ENCODE measurements at regions not wholly inside any gene's neighbourhood (a gene's known extent, or its start where the extent isn't known, plus 50 kb on each side); places are given as distances from the start of the nearest gene placed in this dataset.

DNA sequence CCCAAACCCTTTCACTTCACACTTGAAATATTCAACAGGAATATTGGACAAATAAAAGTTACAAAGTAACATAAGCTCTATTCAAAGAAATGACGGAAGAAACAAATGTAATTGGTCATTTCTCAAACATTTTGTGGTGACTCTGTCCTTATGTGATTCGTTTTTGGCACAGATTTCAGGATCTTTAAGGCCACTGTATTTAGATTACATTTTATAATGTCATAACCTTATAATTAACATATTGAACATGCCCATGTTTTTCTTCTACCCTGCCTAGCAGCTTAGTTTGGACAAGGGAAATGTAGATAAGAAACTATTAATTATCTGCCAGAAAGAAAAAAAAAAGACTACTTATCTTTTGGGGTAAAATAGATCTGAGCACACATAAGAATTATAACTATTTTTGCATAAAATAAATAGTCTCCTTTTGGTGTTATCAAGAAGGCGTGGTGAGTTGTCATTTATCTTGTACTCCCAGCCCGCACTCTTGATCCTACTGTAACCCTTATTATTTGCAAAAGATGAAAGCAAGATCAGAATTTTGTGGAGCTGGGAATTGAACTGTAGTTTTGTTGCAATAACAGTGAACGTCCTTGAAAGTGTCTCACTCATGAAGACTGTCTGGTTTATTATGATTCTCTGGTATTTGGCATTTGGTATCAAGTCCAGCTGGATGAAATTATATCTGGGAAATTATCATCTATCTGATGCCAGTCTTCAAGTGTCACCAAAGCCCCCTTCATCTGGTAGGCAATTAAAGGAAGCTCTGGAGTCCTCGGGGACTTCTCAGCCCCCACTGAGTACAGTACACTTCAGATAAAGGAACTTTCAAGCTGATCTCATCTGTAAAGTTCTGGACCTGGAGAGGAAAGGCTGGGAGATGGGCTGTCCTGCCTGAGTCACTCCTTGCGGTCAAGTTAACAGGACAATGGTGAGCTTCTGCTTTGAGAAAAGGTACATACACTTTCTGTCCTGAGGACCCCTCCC lies 175.7 kb upstream of the INHBA start:
- no peak for DNase-seq (ENCODE audit: low read depth in 2 of 2)

DNA sequence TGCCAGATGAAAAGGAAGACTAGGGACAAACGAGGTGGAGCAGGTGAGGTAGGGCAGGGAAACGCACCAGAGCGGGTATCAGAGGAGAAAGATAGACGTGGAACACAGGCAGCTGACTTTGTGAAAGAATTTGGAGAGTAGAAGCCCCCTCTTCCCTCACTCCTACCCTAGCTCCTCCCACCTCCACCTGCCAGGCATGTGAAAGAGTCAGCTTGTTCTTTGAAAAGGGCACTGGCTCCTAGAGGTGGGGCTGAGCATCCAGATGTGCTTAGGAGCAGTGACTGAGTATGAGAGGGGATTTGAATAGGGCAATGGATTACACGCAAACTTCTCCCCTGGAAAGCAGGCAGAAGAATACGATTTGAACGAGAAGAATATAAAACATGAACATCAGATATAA lies 174.2 kb upstream of the INHBA start:
- DNase-seq (ENCODE audit: low read depth in 2 of 2) = no peak

DNA sequence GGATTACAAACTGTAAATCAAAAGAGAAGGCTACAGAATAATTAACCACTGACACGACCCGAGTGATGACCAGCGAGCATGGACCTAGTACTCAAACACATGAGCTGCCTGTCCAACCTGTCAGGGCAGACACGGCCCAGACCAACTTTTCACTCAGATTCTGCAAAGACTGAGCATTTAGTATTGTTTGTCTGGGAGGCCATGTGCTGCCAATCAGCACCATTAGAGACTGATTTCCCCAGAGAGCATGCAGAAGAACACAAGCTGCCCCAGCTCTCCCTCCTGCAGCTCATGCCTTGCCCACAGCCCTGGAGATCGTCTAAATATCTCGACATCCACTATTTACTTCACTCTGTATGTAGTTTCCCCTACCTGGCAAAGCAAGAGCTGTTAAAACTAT lies 172.6 kb upstream of the INHBA start:
- no peak for DNase-seq (ENCODE audit: low read depth in 2 of 2)

DNA sequence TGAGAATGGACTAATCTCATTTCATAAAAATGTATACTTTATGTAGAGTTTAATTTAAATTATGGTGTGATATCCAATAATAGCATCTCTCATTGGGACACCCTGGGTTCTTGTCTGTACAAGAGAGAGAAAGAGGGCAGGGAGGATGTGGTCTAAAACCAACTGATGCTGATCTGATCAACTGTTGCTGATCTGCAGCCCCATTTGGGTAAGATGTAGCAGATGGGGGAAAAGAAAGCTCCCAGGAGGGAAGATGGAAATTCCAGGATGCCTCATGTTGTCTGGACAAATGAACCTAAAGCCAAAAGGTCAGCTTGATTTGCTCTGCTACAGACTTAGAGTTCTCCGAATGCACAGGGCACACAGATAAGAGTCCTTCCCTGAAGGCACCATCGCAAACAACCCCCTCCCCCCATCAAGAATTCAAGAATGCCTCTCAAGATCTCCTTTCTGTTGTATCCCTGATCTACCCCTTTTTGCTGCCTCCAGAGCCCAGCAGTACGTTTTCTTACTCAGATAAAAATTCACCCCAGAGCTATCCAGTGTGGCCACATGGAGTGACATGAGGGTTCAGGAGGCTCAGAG lies 171.4 kb upstream of the INHBA start:
- DNase-seq (ENCODE audit: low read depth in 2 of 2) = no peak

DNA sequence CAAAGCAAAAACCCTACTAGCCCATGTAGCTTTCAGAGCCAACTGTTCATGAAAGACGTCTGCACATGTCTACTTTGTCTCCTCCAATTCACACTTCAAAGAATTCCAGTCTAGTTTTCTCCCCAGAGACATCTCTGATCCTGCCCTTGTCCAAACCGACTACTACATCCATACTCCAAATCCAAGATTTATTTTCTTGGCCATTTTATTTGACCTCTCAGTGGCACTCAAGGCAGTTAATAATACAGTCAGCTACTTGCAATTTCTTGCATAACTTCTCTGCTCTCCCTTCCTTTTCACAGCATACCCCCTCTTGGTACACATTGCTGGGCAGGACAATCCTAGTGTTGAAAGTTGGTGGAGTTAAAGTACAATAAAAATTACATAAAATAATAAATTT lies 170.9 kb upstream of the INHBA start:
- DNase-seq (ENCODE audit: low read depth in 2 of 2) = no peak

DNA sequence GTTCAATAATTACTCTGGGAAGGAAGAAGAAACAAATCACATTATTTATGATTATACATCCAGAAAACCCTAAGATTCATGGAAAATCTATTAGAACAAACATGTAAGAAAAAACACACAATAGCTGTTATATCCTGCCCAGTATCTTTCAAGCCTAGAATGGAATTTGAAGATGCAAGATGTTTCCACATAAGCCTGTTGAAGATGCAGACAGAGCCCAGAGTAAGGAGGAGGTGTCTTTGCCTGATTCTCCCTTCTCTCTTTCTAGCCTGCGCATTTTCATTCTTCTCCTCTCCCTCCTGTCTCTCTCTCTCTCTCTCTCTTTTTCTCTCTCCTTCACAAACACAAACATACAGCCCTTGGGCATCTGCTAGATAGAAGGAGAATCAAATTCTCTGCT lies 170.1 kb upstream of the INHBA start:
- DNase-seq (ENCODE audit: low read depth in 2 of 2) = no peak

DNA sequence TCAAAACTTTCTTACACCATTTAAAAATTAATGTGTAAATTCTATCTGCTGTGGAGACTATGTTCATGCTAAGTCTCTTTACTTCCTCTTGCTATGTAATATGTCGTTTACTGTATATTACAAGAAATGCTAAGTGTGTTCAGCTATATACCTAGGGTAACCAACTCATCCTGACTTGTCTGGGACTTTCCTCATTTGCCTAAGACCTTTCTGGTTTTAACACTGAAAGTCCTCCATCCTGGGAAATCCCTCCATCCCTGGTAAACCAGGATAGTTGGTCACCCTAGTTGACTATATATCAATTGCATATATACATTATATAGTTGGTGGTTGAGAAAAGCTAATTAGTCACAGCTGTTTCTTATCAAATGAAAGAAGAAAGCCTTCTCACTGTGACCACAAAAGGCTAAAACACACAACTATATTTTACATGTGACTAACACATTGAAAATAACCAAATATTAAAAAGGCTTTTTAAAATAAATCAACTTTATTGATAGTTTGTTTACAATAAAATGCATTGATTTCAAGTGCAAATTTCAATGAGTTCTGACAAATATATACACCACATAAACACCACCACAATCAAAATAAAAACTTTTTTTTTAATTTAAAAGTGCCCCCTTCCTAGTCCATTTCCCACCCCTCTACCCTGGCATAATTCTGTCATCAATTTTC lies 167.7 kb upstream of the INHBA start:
- DNase-seq (ENCODE audit: low read depth in 2 of 2) = peak; percentile 60 to 70

DNA sequence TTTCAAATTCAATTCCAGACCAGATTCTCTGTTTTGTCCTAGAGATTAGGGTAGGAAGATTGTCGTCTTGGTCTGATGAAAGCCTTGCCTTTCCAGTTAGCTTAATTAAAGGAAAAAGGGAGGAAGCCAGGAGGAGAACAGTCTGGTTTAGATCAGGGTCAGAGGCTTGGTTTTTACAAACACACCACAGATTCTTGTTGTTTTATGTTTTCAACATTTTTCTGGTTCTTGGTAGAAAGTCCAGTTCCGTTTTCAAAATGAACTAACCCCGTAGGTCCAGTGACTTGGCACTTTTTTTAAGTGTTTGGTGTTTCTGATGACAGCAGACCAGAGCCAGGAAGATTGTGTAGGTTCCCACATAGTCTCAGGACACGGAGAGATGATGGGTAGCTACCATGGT lies 167.1 kb upstream of the INHBA start:
- DNase-seq (ENCODE audit: low read depth in 2 of 2) = no peak

DNA sequence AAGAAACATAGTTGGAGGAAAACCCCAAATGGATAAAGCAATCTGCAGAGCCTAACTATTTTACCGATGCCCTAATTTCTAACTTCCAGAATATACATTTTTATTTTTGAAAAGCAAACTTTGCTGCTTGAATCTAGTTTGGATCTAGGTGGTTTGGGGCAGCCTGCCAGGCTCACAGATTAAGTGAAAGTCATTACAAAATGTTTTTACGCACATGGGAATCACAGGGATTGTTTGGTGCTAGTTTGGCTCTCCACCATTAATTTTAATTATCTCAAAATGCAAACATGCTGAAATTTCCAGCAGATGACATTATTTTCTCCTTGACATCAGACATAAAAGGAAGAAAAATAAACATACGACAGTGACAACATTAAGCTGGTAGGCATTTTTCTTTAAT lies 166.7 kb upstream of the INHBA start:
- no peak for DNase-seq (ENCODE audit: low read depth in 2 of 2)

DNA sequence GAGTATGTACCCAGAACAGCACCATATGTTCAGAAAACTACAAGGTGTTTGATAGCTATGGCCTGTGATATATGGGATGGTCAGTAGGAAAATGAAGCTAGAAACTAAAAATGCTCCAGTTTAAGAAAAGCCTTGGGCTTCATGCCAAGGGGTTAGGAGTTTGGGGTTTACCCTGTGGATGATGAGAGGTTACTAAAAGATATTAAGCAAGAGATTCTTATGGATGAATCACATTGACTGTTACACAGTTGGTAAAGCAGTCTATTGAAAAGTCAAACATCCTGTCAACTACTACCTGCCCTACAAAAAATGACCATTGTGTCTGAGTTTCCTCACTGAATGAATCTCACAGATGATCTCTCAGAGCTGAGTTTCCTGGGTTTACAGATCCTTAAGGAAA lies 166.2 kb upstream of the INHBA start:
- peak; percentile 81 to 83 for DNase-seq (ENCODE audit: low read depth in 2 of 2)

DNA sequence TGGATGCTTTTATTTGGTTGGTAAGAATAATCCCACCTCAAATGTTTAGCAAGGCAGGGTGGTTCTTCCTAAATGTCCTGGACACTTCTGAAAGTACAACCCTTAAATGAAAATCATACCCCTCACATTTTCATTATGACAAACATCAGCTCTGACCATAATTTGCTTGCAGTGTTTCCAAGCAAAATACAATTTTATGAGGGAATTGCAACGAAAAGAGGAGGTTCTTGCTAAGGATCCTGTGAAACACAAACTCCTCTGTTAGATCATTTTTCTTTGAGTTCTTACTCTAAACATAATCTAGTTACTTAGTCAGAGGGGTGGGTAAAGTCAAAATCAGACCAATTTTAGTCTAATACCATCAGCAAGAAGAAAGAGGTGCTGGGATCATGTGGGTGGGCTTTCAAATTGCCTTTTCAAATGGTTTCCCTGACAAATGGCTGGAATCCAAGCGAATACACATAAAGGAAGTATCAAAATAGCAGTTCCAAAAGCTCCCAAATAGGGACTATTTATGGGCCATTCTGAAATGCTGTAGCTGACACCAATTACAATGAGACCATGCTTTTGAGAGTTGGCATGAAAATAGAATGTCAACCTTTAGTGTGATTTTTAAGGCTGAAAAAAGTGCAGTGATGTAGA lies 164.9 kb upstream of the INHBA start:
- DNase-seq (ENCODE audit: low read depth in 2 of 2) = no peak

DNA sequence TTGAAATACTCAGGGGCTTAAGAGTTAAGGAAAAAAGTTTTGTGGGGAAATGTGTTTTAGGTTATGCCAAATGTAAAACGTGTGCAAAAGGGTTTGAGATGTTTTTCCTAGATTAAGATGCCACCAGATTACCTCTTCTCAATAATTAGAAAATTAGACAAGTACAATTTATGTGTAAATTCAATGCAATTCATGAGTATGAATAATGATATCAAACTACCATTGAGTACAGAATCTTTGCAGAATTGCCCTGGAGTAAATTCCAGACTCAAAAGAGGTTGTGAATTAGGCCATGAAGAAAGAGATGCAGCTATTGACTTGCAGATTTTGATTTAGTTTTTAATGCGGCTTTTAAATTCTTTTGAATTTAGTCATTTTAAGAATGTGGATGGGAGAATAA lies 159.4 kb upstream of the INHBA start:
- DNase-seq (ENCODE audit: low read depth in 2 of 2) = no peak

DNA sequence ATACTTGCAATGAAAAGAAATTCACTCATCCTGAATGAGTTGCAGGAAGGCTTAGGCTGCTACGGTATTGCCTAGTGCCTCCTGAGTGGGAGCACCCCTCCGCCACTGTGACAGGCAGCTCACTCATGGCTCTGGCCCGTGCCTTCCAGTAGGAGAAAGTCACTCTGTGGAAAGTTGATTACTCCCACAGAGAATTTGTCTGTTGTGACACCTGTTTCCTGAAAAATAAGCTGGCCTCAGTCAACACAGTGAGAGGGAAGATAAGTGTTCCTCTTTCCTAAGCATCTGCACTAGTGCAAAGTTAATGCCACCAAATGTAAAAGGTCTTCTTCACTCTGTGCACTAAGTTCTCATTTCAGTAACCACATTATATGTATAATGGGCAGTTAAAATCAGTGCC lies 158.8 kb upstream of the INHBA start:
- no peak for DNase-seq (ENCODE audit: low read depth in 2 of 2)

DNA sequence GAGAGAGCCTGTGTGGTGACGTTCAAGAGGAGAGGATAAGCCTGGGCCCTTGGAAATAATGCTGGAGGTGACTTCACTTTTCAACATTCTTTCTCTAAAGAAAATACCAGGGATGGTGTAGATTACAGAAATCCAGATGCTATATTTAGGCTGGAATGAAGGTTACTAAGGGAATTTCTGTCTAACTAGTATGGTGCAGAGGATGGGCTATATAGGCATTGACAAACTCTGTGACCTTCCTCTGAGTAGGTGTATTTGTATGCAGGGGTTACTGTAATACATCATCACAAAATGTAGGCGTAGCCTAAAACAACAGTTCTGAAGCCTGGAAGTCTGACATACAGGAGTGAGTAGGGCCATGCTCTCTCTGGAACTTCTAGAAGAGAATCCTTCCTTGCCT lies 155.3 kb upstream of the INHBA start:
- no peak for DNase-seq (ENCODE audit: low read depth in 2 of 2)

DNA sequence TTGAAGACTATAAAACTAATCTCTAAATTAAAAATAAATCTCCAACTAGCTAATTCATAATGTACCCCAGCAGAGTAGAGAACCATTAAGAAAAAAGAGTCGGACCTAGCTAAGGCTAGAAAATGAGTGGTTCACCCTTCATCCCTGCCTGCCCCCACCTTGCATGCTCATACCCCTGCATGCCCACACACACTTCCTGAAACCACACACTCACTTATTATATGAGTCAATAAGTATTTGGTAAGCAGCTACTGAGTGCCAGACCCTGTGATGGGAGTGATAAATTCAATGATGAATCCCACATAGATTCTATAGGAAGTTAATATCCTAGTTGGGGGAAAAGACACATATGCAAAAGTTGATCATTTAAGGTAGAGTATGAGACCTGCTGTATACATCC lies 152.9 kb upstream of the INHBA start:
- DNase-seq (ENCODE audit: low read depth in 2 of 2) = no peak

DNA sequence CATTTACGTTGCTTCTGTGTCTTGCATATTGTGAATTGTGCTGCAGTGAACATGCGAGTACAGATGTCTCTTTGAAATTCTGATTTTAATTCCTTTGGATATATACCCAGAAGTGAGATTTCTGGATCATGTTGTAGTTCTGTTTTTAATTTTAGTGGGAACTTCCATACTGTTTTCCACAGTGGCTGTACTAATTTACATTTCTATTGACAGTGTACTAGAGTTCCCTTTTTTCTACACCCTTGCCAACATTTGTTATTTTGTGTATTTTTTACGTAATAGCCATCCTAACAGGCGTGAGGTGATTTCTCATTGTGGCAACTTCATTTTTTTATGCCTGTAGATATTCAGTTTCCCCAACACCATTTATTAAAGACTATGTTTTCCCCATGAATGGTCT lies 144.7 kb upstream of the INHBA start:
- no peak for DNase-seq (ENCODE audit: low read depth in 2 of 2)

DNA sequence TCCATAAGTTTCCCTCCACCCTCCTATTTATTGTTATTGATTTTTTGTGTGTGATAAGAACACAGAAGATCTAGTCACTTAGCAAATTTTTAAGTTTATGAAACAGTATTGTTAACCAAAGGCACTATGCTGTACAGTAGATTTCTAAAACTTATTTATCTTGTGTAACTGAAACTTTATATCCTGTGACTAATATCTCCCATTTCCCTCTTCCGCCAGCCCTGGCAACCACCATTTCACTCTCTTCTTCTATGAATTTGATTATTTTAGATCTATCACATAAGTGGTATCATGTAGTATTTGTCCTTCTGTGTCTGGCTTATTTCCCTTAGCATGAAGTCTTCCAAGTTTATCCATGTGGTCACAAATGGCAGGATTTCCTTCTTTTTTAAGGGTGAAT lies 144.3 kb upstream of the INHBA start:
- DNase-seq (ENCODE audit: low read depth in 2 of 2) = no peak

DNA sequence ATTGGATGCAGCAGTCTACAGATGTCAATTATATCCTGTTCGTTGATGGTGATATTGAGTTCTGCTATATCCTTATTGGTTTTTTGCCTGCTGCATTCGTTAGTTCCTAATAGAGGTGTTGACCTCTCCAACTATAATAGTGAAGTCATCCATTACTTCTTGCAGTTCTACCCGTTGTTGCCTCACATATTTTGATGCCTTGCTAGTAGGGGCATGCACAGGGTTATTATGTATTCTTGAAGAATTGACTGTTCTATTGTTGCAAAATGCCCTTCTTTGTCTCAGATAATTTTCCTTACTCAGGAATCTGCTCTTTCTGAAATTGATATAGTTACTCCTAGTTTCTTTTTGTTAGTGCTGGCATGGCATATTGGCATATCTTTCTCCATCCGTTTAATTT lies 140.1 kb upstream of the INHBA start:
- DNase-seq (ENCODE audit: low read depth in 2 of 2) = no peak

DNA sequence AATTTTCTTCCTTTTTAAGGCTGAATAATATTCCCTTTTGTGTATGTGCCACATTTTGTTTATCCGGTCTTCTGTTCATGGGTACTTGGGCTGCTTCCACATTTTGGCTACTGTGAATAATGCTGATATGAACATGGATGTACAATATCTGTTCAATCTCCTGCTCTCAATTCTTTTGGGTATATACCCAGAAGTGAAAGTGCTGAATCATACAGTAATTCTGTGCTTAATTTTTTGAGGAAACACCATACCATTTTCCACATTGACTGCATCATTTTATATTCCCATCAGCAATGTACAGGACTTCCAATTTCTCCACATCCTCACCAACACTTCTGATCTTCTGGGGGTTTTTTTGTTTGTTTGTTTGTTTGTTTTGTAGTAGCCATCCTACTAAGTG lies 135.0 kb upstream of the INHBA start:
- DNase-seq (ENCODE audit: low read depth in 2 of 2) = no peak

DNA sequence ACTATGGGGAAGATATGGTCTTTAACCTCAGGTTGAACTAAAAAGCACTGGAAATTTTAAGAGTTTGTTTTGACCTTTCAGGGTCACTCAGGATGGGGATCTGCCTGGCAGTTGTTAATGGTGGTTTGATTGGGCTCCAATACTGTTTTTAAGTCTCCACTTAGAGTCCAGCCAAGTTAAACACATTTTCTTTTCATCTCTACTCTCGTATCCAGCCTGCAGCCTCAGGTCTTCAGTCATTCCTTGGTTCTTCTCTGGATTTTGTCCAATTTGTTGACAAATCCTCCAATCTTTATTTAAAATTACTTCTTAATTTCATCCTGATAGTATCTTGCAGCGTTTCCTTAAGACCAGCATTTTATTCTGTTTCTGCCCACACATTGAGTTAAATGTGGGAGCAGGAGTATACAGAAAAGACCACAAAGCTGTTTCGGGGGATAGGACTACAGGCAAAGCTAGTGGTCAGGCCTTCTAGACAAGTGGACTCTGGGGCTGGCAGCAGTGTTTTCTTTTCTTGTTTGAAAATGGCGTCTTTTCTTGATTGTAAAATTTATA lies 133.2 kb upstream of the INHBA start:
- no peak for DNase-seq (ENCODE audit: low read depth in 2 of 2)

DNA sequence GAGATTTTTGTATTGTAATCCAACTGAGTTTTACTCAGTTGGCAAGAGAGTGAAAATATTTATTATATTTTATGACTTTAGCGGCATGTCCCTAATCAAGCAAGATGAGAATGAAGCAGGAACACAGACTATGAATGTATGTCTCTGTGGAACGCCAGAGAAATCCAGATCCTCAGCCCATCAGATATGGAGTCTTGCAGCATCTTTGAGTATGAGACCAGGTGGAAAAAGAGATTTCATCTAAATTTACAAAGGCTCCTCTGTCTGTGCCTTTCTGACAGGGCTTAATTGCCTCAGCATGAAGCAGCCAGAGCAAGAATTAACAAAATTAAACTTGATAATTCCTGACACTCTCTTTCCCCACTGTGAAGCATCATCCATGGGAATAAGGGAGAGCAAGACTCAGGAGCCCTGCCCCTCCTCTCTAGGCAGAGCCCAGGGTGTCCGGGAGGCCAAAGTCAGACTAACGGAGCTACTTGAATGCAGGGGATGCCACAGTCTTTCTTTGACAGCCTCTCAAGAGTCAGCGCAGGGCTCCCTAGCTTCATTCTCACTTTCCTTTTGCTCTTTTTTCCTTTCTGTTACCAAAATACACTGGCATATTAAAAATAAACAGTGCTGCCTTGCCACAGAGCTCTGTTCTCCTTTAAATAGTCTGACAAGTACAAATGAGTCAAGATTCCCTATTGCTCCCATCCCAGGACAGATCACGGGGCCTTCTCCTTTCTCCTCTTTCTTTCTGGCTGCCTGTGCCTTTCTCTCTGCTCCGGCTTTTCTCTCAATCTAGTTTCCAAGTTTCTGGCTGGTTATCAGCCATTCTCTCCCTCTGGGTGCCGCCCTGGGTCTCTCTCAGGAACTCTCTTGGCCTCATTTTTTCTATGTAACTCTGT lies 132.2 kb upstream of the INHBA start:
- no peak for DNase-seq (ENCODE audit: low read depth in 2 of 2)

Data from fibroblast of skin of left quadriceps (primary cell).